NCI-H526 treated with DMSO at 0.1 percent for 48 hours (cell line): ENCODE measurements at regions not wholly inside any gene's neighbourhood (a gene's known extent, or its start where the extent isn't known, plus 50 kb on each side); places are given as distances from the start of the nearest gene placed in this dataset.
A peak's percentile ranks its signal among the peaks of the same experiment; 100 is the strongest.

Experiments used
- DNase-seq: peaks from one replicate; lab custom pipeline; 2025; lab: John Stamatoyannopoulos, UW

- DNase-seq: no peak
Measured at GRCh38 chr17:69605571-69605970, 191.1 kb downstream of the MAP2K6 start.

GRCh38 chr17:69606142-69606800, 191.8 kb downstream of the MAP2K6 start:
- no peak for DNase-seq

GRCh38 chr17:69607162-69607834, 192.8 kb downstream of the MAP2K6 start:
- DNase-seq: peak; percentile 45

- DNase-seq: no peak
Measured at GRCh38 chr17:69608141-69608540, 193.6 kb downstream of the MAP2K6 start.

- DNase-seq: no peak
Measured at GRCh38 chr17:69608808-69609472, 194.4 kb downstream of the MAP2K6 start.

- peak; percentile 1 for DNase-seq
Measured at GRCh38 chr17:69609473-69610305, 195.2 kb downstream of the MAP2K6 start.

- no peak for DNase-seq
Measured at GRCh38 chr17:69620363-69620762, 205.9 kb downstream of the MAP2K6 start.

GRCh38 chr17:69625474-69625873, 211.0 kb downstream of the MAP2K6 start:
- DNase-seq: no peak

- no peak for DNase-seq
Measured at GRCh38 chr17:69630056-69630635, 215.6 kb downstream of the MAP2K6 start.

- no peak for DNase-seq
Measured at GRCh38 chr17:69634844-69635243, 220.3 kb downstream of the MAP2K6 start.

- DNase-seq: no peak
Measured at GRCh38 chr17:69637446-69638156, 223.1 kb downstream of the MAP2K6 start.

- DNase-seq: no peak
Measured at GRCh38 chr17:69639096-69639495, 224.6 kb downstream of the MAP2K6 start.

GRCh38 chr17:69640073-69640472, 225.6 kb downstream of the MAP2K6 start:
- no peak for DNase-seq

GRCh38 chr17:69643686-69644085, 229.2 kb downstream of the MAP2K6 start:
- DNase-seq: no peak

- DNase-seq: no peak
Measured at GRCh38 chr17:69646729-69647128, 232.2 kb downstream of the MAP2K6 start.

GRCh38 chr17:69650881-69651280, 236.4 kb downstream of the MAP2K6 start:
- DNase-seq: no peak

GRCh38 chr17:69651921-69652320, 237.4 kb downstream of the MAP2K6 start:
- DNase-seq: no peak

GRCh38 chr17:69654981-69655855, 240.7 kb downstream of the MAP2K6 start:
- DNase-seq: peak; percentile 29

- DNase-seq: no peak
Measured at GRCh38 chr17:69655902-69656301, 241.4 kb downstream of the MAP2K6 start.

- no peak for DNase-seq
Measured at GRCh38 chr17:69669441-69670178, 255.1 kb downstream of the MAP2K6 start.
